Stimulated activated memory B cell treated with anti-CD40 and anti-IgM and Interleukin-4, amounts not matched to agents 10 μg/mL and 1 μg/mL and 100 μg/mL, for 72 hours (primary cell): ENCODE measurements at regions not wholly inside any gene's neighbourhood (a gene's known extent, or its start where the extent isn't known, plus 50 kb on each side); places are given as distances from the start of the nearest gene placed in this dataset.
"Not testable (repeated sequence)": the region's sequence is repeated elsewhere in the genome, so short reads cannot be mapped to it uniquely, and the experiment has no call there.

Experiments used
- ATAC-seq: fragments of 150-1000 bp; cut with Tn5 transposase; 2 replicates; pipeline ENCODE4 v1.10.0; 2021
- H3K27ac Mint-ChIP-seq: one replicate; pipeline ENCODE4 v1.8.0; 2022; ENCODE audit warnings: mild to moderate bottlenecking, mixed read lengths
- H3K27me3 Mint-ChIP-seq: one replicate; pipeline ENCODE4 v1.8.0; 2022; ENCODE audit warnings: mixed read lengths
- H3K36me3 Mint-ChIP-seq: one replicate; pipeline ENCODE4 v1.8.0; 2022; ENCODE audit warnings: mixed read lengths
- H3K4me1 Mint-ChIP-seq: one replicate; pipeline ENCODE4 v1.8.0; 2022; ENCODE audit warnings: mixed read lengths
- H3K4me3 Mint-ChIP-seq: one replicate; pipeline ENCODE4 v1.8.0; 2022; ENCODE audit warnings: mild to moderate bottlenecking, moderate library complexity, mixed read lengths
- H3K9me3 Mint-ChIP-seq: one replicate; pipeline ENCODE4 v1.8.0; 2022; ENCODE audit warnings: mixed read lengths

DNA sequence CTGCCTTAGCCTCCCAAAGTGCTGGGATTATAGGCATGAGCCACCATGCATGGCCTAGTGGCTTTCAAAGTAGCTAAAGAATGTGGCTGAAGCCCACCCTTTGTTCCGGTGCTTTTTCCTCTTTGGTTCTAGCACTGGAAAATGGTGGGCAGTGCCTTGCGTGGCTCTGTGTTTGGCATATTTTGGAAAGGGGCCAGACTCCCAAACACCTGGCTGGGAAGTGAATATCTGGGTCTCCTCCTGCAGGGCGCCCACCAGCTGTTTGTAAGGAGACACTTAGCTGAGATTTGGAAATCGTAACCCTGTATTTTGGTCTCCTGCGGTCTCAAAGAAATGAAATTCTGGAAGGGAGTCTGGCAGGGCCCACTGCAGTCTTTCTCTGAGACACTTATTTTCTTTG lies 336.4 kb downstream of the IL20RB start:
- peaks cover 3% of the 10 kb centered on the region for H3K9me3 Mint-ChIP-seq
- no peaks in the 10 kb centered on the region for H3K4me1 Mint-ChIP-seq
- no peak for ATAC-seq
- H3K27ac Mint-ChIP-seq: no peak overlapping the region
- H3K4me3 Mint-ChIP-seq: no peak overlapping the region
- H3K27me3 Mint-ChIP-seq: no peaks in the 10 kb centered on the region
- no peaks in the 10 kb centered on the region for H3K36me3 Mint-ChIP-seq

GRCh38 chr3:137294839-137295238 lies 337.1 kb downstream of the IL20RB start:
- no peaks in the 10 kb centered on the region for H3K4me1 Mint-ChIP-seq
- no peak for ATAC-seq
- H3K9me3 Mint-ChIP-seq: peaks cover 3% of the 10 kb centered on the region
- no peak overlapping the region for H3K4me3 Mint-ChIP-seq
- no peak overlapping the region for H3K27ac Mint-ChIP-seq
- no peaks in the 10 kb centered on the region for H3K36me3 Mint-ChIP-seq
- H3K27me3 Mint-ChIP-seq: no peaks in the 10 kb centered on the region

DNA sequence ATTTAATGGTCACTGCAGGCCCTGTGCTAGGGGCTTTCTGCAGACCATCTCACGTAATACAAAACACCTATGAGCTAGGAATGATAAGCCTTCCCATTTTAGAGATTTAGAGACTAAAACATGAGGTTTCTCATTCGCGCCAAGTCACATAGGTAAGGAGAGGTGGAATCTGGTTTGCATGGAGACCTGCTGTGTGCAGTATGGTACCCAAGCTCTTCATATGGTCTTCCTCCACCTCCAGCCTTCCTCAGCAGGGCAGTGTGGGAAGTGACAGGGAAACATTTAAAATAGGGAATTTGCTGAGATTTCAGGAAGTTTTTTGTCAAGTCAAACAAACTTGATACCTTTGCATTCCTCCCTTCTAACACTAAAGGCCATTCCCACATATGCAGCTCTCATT lies 337.6 kb downstream of the IL20RB start:
- Mint-ChIP-seq H3K27ac (no peak overlapping the region), H3K36me3 (no peaks in the 10 kb centered on the region), H3K4me3 (no peak overlapping the region), H3K4me1 (no peaks in the 10 kb centered on the region), H3K9me3 (peaks cover 3% of the 10 kb centered on the region), H3K27me3 (no peaks in the 10 kb centered on the region)
- ATAC-seq: no peak

- H3K9me3 Mint-ChIP-seq: no peaks in the 10 kb centered on the region
These were observed 338.3 kb downstream of the IL20RB start for GRCh38 chr3:137296116-137296515.

DNA sequence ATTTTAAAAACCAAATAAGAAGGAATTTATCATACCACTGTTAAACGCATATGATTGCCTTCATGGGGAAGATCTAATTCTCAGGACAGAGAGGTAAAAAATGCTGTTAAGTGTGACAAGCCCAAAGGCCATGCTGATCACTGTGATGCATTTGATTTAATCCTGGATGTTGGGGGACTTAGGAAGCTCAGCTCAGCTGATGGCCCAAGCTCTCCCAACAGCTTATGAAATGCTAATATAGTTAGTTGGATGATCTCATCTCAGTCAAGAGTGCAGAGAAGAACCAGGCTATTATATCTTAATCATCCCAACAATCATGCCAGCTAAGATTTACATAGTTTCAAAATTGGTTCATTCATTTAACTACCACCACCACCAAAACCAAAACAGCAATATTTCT lies 340.0 kb downstream of the IL20RB start:
- Mint-ChIP-seq H3K27ac (no peak overlapping the region), H3K27me3 (no peaks in the 10 kb centered on the region), H3K36me3 (no peaks in the 10 kb centered on the region), H3K4me1 (no peaks in the 10 kb centered on the region), H3K4me3 (no peak overlapping the region), H3K9me3 (no peaks in the 10 kb centered on the region)
- ATAC-seq: no peak

More at GRCh38 chr3:137296116-137296515, 338.3 kb downstream of the IL20RB start:
- H3K4me1 Mint-ChIP-seq: no peaks in the 10 kb centered on the region
- no peak overlapping the region for H3K27ac Mint-ChIP-seq
- no peak overlapping the region for H3K4me3 Mint-ChIP-seq
- H3K27me3 Mint-ChIP-seq: no peaks in the 10 kb centered on the region
- no peaks in the 10 kb centered on the region for H3K36me3 Mint-ChIP-seq
- no peak for ATAC-seq

GRCh38 chr3:137300703-137301102 lies 342.9 kb downstream of the IL20RB start:
- ATAC-seq: no peak
- no peak overlapping the region for H3K4me3 Mint-ChIP-seq
- no peak overlapping the region for H3K27ac Mint-ChIP-seq
- H3K27me3 Mint-ChIP-seq: no peaks in the 10 kb centered on the region
- H3K36me3 Mint-ChIP-seq: no peaks in the 10 kb centered on the region
- no peaks in the 10 kb centered on the region for H3K4me1 Mint-ChIP-seq
- peaks cover 4% of the 10 kb centered on the region for H3K9me3 Mint-ChIP-seq

- Mint-ChIP-seq H3K27me3 (no peaks in the 10 kb centered on the region), H3K9me3 (peaks cover 7% of the 10 kb centered on the region), H3K4me3 (no peak overlapping the region), H3K27ac (no peak overlapping the region), H3K36me3 (no peaks in the 10 kb centered on the region), H3K4me1 (no peaks in the 10 kb centered on the region)
- no peak for ATAC-seq
These were observed 346.7 kb downstream of the IL20RB start for GRCh38 chr3:137304313-137305056.

GRCh38 chr3:137324114-137324513 lies 366.3 kb downstream of the IL20RB start:
- no peak for ATAC-seq

DNA sequence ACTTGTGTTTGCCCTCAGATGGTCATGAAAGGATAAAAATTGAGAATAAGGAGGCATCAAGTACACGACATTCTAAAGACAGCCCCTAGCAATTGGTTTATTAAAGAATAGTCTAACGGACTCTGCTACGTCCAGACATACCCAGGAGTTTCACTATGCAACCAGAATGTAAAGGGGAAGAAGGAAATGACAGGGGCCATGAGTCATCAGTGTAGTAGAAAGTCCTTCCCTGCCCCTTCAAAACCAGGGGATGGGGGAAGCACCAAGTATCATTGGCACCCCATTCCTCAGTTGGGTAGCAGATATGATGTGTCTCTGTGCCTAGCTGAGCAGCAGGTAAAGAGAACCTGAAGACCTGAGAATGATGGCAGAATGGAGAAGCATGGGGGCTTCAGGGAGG lies 367.4 kb downstream of the IL20RB start:
- ATAC-seq: no peak
- no peak overlapping the region for H3K4me3 Mint-ChIP-seq
- no peak overlapping the region for H3K27ac Mint-ChIP-seq
- no peaks in the 10 kb centered on the region for H3K27me3 Mint-ChIP-seq
- no peaks in the 10 kb centered on the region for H3K4me1 Mint-ChIP-seq
- H3K9me3 Mint-ChIP-seq: peaks cover 4% of the 10 kb centered on the region
- H3K36me3 Mint-ChIP-seq: no peaks in the 10 kb centered on the region

More at GRCh38 chr3:137324114-137324513, 366.3 kb downstream of the IL20RB start:
- Mint-ChIP-seq H3K4me3 (no peak overlapping the region), H3K27ac (no peak overlapping the region), H3K4me1 (no peaks in the 10 kb centered on the region), H3K27me3 (no peaks in the 10 kb centered on the region), H3K9me3 (peaks cover 4% of the 10 kb centered on the region), H3K36me3 (no peaks in the 10 kb centered on the region)

DNA sequence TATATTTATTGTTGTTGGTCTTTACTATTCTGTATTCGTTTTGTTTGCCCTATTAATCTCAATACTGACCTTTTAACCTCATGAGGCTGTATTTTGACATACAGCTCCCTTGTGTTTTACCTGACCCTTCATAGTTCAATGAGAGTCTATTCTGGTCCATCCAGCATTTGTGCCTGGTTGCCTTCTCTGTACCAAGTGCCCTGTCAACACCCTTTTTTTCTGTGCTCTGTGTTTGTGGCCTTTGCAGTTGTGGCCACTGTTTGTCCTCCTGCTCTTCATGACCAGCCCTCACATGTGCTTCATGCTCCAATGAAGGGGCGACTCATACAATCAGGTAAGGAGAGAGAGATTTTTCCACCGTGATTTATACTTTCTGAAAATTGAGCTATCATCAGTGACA lies 368.2 kb downstream of the IL20RB start:
- no peaks in the 10 kb centered on the region for H3K36me3 Mint-ChIP-seq
- no peak overlapping the region for H3K4me3 Mint-ChIP-seq
- H3K27me3 Mint-ChIP-seq: no peaks in the 10 kb centered on the region
- no peak for ATAC-seq
- H3K9me3 Mint-ChIP-seq: peaks cover 4% of the 10 kb centered on the region
- no peaks in the 10 kb centered on the region for H3K4me1 Mint-ChIP-seq
- H3K27ac Mint-ChIP-seq: no peak overlapping the region

DNA sequence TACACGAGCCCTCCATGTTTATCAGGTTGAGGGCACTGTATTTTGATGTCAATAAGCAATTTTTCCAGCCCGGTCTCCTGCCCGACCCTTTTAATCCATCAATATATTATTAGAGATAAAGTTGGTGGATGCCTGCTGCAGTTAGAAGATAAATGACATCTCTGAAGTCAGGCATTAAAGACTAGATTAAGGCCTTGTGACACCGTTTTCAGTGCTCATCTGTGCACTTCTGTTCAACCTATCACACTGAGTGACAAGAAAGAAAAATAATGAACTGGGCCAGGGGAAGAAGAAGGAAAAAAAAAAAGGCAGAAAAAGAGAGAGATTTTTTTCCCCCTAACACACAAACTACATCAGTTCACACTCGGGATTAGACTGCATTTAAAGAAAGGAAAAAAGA lies 371.8 kb downstream of the IL20RB start:
- ATAC-seq: no peak
- Mint-ChIP-seq H3K9me3 (peaks cover 4% of the 10 kb centered on the region), H3K4me3 (no peak overlapping the region), H3K27me3 (no peaks in the 10 kb centered on the region), H3K27ac (no peak overlapping the region), H3K36me3 (no peaks in the 10 kb centered on the region), H3K4me1 (no peaks in the 10 kb centered on the region)

- Mint-ChIP-seq H3K9me3 (no peaks in the 10 kb centered on the region), H3K4me1 (no peaks in the 10 kb centered on the region), H3K4me3 (no peak overlapping the region), H3K36me3 (no peaks in the 10 kb centered on the region), H3K27me3 (no peaks in the 10 kb centered on the region), H3K27ac (no peak overlapping the region)
- ATAC-seq: no peak
These were observed 372.5 kb downstream of the IL20RB start for GRCh38 chr3:137330246-137330645.

- Mint-ChIP-seq H3K9me3 (no peaks in the 10 kb centered on the region), H3K27me3 (no peaks in the 10 kb centered on the region), H3K36me3 (no peaks in the 10 kb centered on the region), H3K4me3 (no peak overlapping the region), H3K4me1 (no peaks in the 10 kb centered on the region), H3K27ac (no peak overlapping the region)
- no peak for ATAC-seq
These were observed 374.5 kb downstream of the IL20RB start for GRCh38 chr3:137332297-137332696.

GRCh38 chr3:137335478-137335877 lies 377.7 kb downstream of the IL20RB start:
- peaks cover 9% of the 10 kb centered on the region for H3K9me3 Mint-ChIP-seq
- H3K4me1 Mint-ChIP-seq: no peaks in the 10 kb centered on the region
- no peaks in the 10 kb centered on the region for H3K27me3 Mint-ChIP-seq
- ATAC-seq: no peak
- no peak overlapping the region for H3K4me3 Mint-ChIP-seq
- no peak overlapping the region for H3K27ac Mint-ChIP-seq
- peaks cover 5% of the 10 kb centered on the region for H3K36me3 Mint-ChIP-seq

- peaks cover 12% of the 10 kb centered on the region for H3K9me3 Mint-ChIP-seq
- not testable (repeated sequence) for ATAC-seq, H3K36me3 Mint-ChIP-seq, H3K27ac Mint-ChIP-seq, H3K27me3 Mint-ChIP-seq, H3K4me3 Mint-ChIP-seq, H3K4me1 Mint-ChIP-seq
These were observed 380.6 kb downstream of the IL20RB start for GRCh38 chr3:137338400-137338799.

GRCh38 chr3:137343283-137343682 lies 385.5 kb downstream of the IL20RB start:
- Mint-ChIP-seq H3K27ac (no peak overlapping the region), H3K4me3 (no peak overlapping the region), H3K36me3 (no peaks in the 10 kb centered on the region), H3K27me3 (no peaks in the 10 kb centered on the region), H3K4me1 (no peaks in the 10 kb centered on the region), H3K9me3 (peaks cover 6% of the 10 kb centered on the region)
- ATAC-seq: no peak
